Esophagus squamous epithelium (tissue), 5 donors: ENCODE measurements at regions not wholly inside any gene's neighbourhood (a gene's known extent, or its start where the extent isn't known, plus 50 kb on each side); places are given as distances from the start of the nearest gene placed in this dataset.
A peak's percentile ranks its signal among the peaks of the same experiment; 100 is the strongest.

ENCODE experiments used
- DNase-seq: peaks from one replicate; lab custom pipeline; 2025; lab: John Stamatoyannopoulos, UW
- H3K27ac ChIP-seq, 4 donors: fragments of 200-600 bp; sonication (generic); one replicate each; pipeline ENCODE4 v1.5.1; 2016 to 2019; ENCODE audit warnings: mild to moderate bottlenecking in 1 of 4
- H3K27me3 ChIP-seq, 4 donors: fragments of 200-600 bp; sonication (generic); 1 replicate in 3 of 4; 2 replicates in 1 of 4; pipeline versions ENCODE4 v1.5.1 to v1.6.0; 2017 to 2021; ENCODE audit warnings: antibody characterized with exemption in 1 of 4
- H3K36me3 ChIP-seq, 3 donors: fragments of 200-600 bp; sonication (generic); one replicate each; pipeline ENCODE4 v1.5.1; 2016 to 2019
- H3K4me1 ChIP-seq, 3 donors: fragments of 200-600 bp; sonication (generic); one replicate each; pipeline ENCODE4 v1.5.1; 2017 to 2019
- H3K4me3 ChIP-seq, 4 donors: fragments of 200-600 bp; sonication (generic); 1 replicate in 3 of 4; 2 replicates in 1 of 4; pipeline ENCODE4 v1.5.1; 2016 to 2019; ENCODE audit warnings: mild to moderate bottlenecking in 2 of 4, moderate library complexity in 1 of 4
- H3K9me3 ChIP-seq, 3 donors: fragments of 200-600 bp; sonication (generic); one replicate each; pipeline ENCODE4 v1.5.1; 2016 to 2019
- POLR2A ChIP-seq, 4 donors: fragments of 450-650 bp; IDR thresholded peaks; one replicate each; pipeline ENCODE4 v1.6.1; 2017; ENCODE audit warnings: antibody characterized with exemption in 4 of 4, mild to moderate bottlenecking in 4 of 4, moderate library complexity in 3 of 4
- WGBS, 2 donors: methylation state at CpG; one replicate each; pipeline ENCODE4 v1.1.5; 2018; 5-methylcytosine and 5-hydroxymethylcytosine counted together
- intact Hi-C: fragments of 100-400 bp; cut with DNase I; formaldehyde crosslinking; loops from one replicate; pipeline ENCODE4 v1.15.0; 2022
- TF ChIP-seq, protein P1 (sequence below), 6 experiments: fragments of 450-650 bp in 4 of 6; fragments of 200-600 bp in 2 of 6; sonication (generic) in 2 of 6; IDR thresholded peaks; one replicate each; pipeline ENCODE4 v1.5.1; 2016 to 2019; ENCODE audit warnings: antibody characterized with exemption in 6 of 6, mild to moderate bottlenecking in 4 of 6, moderate library complexity in 4 of 6
- donor health status: DM: yes; HTN: yes; CAD: no.

DNA sequence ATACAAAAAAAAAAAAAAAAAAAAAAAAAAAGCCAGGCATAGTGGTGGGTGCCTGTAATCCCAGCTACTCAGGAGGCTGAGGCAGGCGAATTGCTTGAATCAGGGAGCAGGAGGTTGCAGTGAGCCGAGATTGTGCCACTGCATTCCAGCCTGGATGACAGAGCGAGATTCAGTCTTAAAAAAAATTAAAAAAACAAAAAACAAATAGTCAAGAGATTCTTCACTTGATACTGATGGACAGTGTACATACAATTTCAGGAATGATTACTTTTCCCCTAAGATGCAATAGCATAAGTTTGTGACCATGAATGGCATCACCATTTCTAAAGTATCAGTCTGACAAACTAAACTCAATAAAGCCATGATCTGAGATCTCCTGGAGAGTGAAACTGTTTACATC, 60.8 kb upstream of the IVNS1ABP start:
- TF ChIP-seq POLR2A (IDR thresholded peaks at IDR 0.05), result no peak
- no peak for DNase-seq
- Histone ChIP-seq H3K4me3 (no peak overlapping the region), H3K36me3 (no peaks in the 10 kb centered on the region), H3K27me3 (no peaks in the 10 kb centered on the region), H3K9me3 (no peaks in the 10 kb centered on the region), H3K4me1 (peaks cover 0 to 4% (median 0%) of the 10 kb centered on the region in 3 donors), H3K27ac (no peak overlapping the region)
- intact Hi-C loops, result no loop called here
- 88 to 98% methylated on average over 3 of the region's 3 CpGs for WGBS, 2 donors

DNA sequence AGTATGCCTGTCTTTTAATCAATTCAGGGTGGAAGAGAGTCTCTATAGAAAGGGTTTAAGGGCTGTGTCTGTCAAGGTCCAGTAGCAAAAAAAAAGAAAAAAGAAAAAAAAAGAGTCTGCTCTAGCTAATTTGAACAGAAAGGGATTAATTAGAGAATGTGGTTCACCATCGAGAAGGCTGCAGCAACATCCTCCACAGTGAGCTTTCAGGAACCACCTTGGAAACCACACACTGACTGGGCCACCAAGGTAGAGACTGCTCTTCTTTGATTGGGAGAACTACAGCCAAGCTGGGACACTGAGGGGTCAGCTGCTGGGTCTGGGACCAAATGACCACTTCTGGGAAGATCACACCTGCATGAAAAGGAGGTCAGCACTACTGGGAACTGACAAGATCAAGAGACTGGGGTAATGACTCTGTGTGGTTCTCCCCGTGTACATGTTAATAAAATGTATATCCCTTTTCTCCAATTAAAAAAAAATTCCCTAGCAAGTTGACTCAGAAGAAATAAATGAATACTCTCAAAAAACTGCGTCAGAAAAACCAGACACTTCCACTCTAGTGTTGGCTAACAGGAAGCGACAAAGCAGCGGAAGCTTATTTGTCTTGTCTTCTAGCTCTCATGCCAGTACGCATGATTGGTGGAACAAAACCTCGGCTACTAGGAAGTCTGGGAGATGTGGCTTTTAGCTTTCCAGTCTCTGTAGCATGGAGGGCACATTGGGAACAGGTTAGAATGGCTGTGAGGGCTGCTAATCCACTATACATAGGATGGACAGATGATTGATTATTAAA, 60.0 kb upstream of the IVNS1ABP start:
- Histone ChIP-seq H3K4me3 (no peak overlapping the region), H3K9me3 (no peaks in the 10 kb centered on the region), H3K36me3 (no peaks in the 10 kb centered on the region), H3K27ac (peak overlapping the region in 1 of 4 donors; percentile 55), H3K4me1 (peaks cover 0 to 4% (median 0%) of the 10 kb centered on the region in 3 donors), H3K27me3 (no peaks in the 10 kb centered on the region)
- WGBS, 2 donors, result 54 to 73% methylated on average over 7 of the region's 7 CpGs
- intact Hi-C loops, result no loop called here
- DNase-seq, result no peak
- TF ChIP-seq, protein P1, sequence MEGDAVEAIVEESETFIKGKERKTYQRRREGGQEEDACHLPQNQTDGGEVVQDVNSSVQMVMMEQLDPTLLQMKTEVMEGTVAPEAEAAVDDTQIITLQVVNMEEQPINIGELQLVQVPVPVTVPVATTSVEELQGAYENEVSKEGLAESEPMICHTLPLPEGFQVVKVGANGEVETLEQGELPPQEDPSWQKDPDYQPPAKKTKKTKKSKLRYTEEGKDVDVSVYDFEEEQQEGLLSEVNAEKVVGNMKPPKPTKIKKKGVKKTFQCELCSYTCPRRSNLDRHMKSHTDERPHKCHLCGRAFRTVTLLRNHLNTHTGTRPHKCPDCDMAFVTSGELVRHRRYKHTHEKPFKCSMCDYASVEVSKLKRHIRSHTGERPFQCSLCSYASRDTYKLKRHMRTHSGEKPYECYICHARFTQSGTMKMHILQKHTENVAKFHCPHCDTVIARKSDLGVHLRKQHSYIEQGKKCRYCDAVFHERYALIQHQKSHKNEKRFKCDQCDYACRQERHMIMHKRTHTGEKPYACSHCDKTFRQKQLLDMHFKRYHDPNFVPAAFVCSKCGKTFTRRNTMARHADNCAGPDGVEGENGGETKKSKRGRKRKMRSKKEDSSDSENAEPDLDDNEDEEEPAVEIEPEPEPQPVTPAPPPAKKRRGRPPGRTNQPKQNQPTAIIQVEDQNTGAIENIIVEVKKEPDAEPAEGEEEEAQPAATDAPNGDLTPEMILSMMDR (IDR thresholded peaks at IDR 0.05), result no peak
- TF ChIP-seq POLR2A (IDR thresholded peaks at IDR 0.05), result no peak

DNA sequence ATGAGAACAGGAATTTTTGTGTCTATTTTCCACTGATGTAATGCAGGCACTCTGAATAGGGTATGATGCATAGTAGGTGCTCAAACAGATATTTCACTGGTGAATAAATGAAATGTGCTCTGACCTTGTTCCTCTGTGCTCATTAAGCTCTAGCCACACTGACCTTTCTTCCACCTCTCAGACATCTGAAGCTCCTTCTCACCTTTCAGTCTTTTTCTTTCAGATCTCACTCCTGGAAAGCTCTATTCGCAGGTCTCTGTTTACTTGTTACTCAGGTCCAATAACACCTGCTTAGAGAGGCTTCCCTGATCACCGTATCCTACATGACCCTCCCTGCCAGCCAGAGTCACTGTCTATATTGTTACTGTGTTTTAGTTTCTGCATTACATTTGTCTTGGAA, 59.2 kb upstream of the IVNS1ABP start:
- no peaks in the 10 kb centered on the region for H3K36me3 ChIP-seq
- peak overlapping the region in 1 of 4 donors; percentile 67 for H3K27ac ChIP-seq
- H3K9me3 ChIP-seq, result no peaks in the 10 kb centered on the region
- H3K27me3 ChIP-seq, result no peaks in the 10 kb centered on the region
- WGBS, 2 donors, result 80 to 81% methylated on average over 2 of the region's 2 CpGs
- no peak overlapping the region for H3K4me3 ChIP-seq
- no peak for DNase-seq
- intact Hi-C loops, result no loop called here
- no peak for TF ChIP-seq POLR2A (IDR thresholded peaks at IDR 0.05)
- TF ChIP-seq, protein P1 (IDR thresholded peaks at IDR 0.05), result no peak
- H3K4me1 ChIP-seq, result peaks cover 0 to 4% (median 0%) of the 10 kb centered on the region in 3 donors

DNA sequence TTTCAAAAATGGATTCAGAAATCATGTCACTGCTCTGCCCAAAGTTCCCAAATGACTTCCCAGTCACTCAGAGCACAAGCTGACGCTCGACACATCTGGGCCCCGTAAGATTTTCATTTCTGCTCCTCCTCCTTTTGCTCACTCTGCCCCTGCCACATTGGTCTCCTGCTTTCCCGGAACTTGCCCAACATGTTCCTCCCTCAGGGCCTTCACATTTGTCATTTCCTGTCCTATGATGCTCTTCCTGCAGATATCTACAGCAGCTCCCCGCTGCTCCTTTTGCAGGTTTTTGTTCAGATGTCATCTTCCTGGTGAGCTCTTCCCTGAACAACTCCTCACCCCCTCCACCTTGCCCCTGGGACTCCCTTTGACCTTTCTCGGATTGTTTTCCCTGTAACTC, 58.5 kb upstream of the IVNS1ABP start:
- no peaks in the 10 kb centered on the region for H3K27me3 ChIP-seq
- intact Hi-C loops, result no loop called here
- no peak overlapping the region for H3K4me3 ChIP-seq
- 66 to 79% methylated on average over 6 of the region's 6 CpGs for WGBS, 2 donors
- H3K4me1 ChIP-seq, result peaks cover 0 to 4% (median 0%) of the 10 kb centered on the region in 3 donors
- peak overlapping the region in 1 of 4 donors; percentile 67 for H3K27ac ChIP-seq
- H3K36me3 ChIP-seq, result no peaks in the 10 kb centered on the region
- H3K9me3 ChIP-seq, result no peaks in the 10 kb centered on the region
- no peak for DNase-seq
- TF ChIP-seq, protein P1 (IDR thresholded peaks at IDR 0.05), result no peak
- peak in 1 of 4 donors; percentile 29 for TF ChIP-seq POLR2A (IDR thresholded peaks at IDR 0.05)

DNA sequence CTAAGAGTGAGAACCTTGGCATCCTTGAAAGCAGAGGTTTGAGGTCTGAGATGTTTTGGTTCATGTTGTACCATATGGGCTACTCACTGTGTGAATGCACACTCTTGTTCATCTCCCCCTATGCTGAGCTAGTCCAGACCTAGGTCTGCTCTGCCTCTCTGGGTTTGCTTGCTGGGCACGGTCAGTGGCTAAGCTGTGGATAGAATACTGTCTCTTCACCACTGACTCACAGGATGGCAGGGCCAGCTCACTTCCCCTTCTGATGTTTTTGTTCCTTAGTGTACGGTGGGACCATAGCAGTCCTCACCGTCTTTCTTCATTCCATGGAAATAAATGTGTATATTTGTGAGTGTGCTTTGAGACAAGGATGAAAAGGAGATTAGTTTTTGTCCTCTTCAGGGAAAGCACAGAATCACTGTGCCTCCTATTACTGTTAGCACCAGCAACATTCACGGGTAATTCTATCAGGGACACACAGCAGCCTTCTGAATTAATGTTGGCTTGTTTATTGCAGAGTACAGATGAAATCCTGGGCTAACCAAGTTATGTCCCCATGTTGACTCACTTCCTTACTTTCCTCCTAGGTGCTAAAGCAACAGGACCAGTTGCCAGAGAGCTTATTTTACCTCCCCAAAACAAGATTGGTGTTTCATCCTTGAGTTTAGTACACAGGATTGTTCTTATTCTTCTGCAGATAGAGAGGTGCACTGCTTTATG, 56.9 kb upstream of the IVNS1ABP start:
- no peaks in the 10 kb centered on the region for H3K36me3 ChIP-seq
- no peak for TF ChIP-seq POLR2A (IDR thresholded peaks at IDR 0.05)
- TF ChIP-seq, protein P1 (IDR thresholded peaks at IDR 0.05), result no peak
- DNase-seq, result no peak
- intact Hi-C loops, result no loop called here
- no peaks in the 10 kb centered on the region for H3K9me3 ChIP-seq
- H3K4me1 ChIP-seq, result peaks cover 10 to 18% (median 10%) of the 10 kb centered on the region in 3 donors
- H3K27ac ChIP-seq, result peak overlapping the region in 2 of 4 donors; percentile 27 to 65
- 68 to 75% methylated on average over 4 of the region's 4 CpGs for WGBS, 2 donors
- H3K27me3 ChIP-seq, result no peaks in the 10 kb centered on the region
- H3K4me3 ChIP-seq, result no peak overlapping the region
